ENCODE measurements at regions not wholly inside any gene's neighbourhood (a gene's known extent, or its start where the extent isn't known, plus 50 kb on each side); places are given as distances from the start of the nearest gene placed in this dataset.

DNA sequence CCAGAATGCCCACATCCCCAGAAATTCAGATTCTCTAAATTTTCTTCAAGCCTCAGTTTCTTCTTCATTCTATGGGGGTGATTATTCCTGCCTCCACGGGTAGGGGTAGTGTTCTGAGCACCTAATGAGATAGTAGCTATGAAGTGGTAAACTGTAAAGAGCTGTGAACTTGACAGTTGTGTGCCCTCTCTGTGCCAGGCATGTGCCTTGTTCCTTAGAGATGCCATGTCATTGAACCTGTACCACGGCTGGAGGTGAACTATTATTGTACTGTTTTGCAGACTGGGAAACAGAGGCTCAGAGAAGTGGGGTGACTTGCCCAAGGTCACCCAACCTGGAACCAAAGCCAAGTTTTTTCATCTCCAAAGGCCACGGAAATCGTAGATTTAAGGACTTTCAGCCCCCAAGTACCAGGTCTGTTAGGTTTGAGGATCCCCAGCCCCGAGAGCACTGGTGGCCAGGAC lies 67.7 kb upstream of the SIRPA start:
- Histone ChIP-seq H3K79me2 (ENCODE audit: control insufficient read depth, insufficient read depth, low read length) (no peaks in the 10 kb centered on the region), H3K9me3 (ENCODE audit: control insufficient read depth, insufficient read depth, low read depth, low read length) (no peaks in the 10 kb centered on the region), H3K4me2 (ENCODE audit: extremely low read depth, insufficient read depth, low read length) (no peak overlapping the region), H3K36me3 (ENCODE audit: control insufficient read depth, insufficient read depth, low read length) (no peaks in the 10 kb centered on the region), H3K27me3 (ENCODE audit: control insufficient read depth, insufficient read depth, low read length) (no peaks in the 10 kb centered on the region), H3K9ac (ENCODE audit: insufficient read depth, low read length) (no peak overlapping the region), H3K4me3 (replicated peaks in 1 of 4; ENCODE audit: control extremely low read depth in 1 of 4, insufficient read depth in 1 of 4, low read depth in 3 of 4, low read length in 4 of 4) (no peak overlapping the region), H3K27ac (ENCODE audit: insufficient read depth, low read length) (no peak overlapping the region), H4K20me1 (ENCODE audit: control insufficient read depth, extremely low read depth, insufficient read depth, low read length) (no peaks in the 10 kb centered on the region), H2AFZ (ENCODE audit: low read length) (no peak overlapping the region), H3K4me1 (ENCODE audit: control insufficient read depth, extremely low read depth, insufficient read depth, low read length) (peaks cover 22% of the 10 kb centered on the region)
- no peak for DNase-seq (ENCODE audit: low read depth in 2 of 2)
- TF ChIP-seq EZH2 (IDR thresholded peaks at IDR 0.05; ENCODE audit: low read length, missing control alignments): no peak
- TF ChIP-seq, protein P1, sequence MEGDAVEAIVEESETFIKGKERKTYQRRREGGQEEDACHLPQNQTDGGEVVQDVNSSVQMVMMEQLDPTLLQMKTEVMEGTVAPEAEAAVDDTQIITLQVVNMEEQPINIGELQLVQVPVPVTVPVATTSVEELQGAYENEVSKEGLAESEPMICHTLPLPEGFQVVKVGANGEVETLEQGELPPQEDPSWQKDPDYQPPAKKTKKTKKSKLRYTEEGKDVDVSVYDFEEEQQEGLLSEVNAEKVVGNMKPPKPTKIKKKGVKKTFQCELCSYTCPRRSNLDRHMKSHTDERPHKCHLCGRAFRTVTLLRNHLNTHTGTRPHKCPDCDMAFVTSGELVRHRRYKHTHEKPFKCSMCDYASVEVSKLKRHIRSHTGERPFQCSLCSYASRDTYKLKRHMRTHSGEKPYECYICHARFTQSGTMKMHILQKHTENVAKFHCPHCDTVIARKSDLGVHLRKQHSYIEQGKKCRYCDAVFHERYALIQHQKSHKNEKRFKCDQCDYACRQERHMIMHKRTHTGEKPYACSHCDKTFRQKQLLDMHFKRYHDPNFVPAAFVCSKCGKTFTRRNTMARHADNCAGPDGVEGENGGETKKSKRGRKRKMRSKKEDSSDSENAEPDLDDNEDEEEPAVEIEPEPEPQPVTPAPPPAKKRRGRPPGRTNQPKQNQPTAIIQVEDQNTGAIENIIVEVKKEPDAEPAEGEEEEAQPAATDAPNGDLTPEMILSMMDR (conservative IDR thresholded peaks at IDR 0.05 in 1 of 2, IDR thresholded peaks at IDR 0.05 in 1 of 2; ENCODE audit: low read depth in 1 of 2, low read length in 2 of 2): no peak

DNA sequence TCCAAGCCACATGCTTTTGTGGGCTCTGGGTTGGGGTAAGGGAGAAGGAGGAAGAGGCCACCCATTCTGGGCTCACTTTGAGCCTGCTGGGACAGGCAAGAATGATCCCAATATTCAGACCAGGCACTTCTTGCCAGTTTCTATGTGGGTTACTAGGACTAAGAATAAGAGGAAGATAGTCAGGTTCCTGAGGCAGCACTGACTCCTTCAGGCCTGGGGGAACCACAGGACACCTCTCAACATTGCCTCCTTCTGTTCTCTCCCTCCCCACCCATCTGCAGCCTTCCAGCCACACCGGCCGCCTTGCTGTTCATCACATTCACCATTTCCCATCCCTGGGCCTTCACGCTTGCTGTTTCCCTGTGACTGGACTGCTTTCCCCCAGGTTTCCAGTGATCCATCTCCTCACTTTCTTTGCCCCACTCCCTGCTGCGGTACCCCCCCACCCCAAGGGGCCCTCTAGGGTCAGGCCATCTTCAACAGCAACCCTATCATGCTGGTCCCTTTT lies 69.2 kb upstream of the SIRPA start:
- Histone ChIP-seq H3K4me1 (ENCODE audit: control insufficient read depth, extremely low read depth, insufficient read depth, low read length) (peaks cover 18% of the 10 kb centered on the region), H4K20me1 (ENCODE audit: control insufficient read depth, extremely low read depth, insufficient read depth, low read length) (no peaks in the 10 kb centered on the region), H3K36me3 (ENCODE audit: control insufficient read depth, insufficient read depth, low read length) (no peaks in the 10 kb centered on the region), H2AFZ (ENCODE audit: low read length) (no peak overlapping the region), H3K79me2 (ENCODE audit: control insufficient read depth, insufficient read depth, low read length) (no peaks in the 10 kb centered on the region), H3K9ac (ENCODE audit: insufficient read depth, low read length) (no peak overlapping the region), H3K4me3 (replicated peaks in 1 of 4; ENCODE audit: control extremely low read depth in 1 of 4, insufficient read depth in 1 of 4, low read depth in 3 of 4, low read length in 4 of 4) (no peak overlapping the region), H3K4me2 (ENCODE audit: extremely low read depth, insufficient read depth, low read length) (no peak overlapping the region), H3K27me3 (ENCODE audit: control insufficient read depth, insufficient read depth, low read length) (no peaks in the 10 kb centered on the region), H3K9me3 (ENCODE audit: control insufficient read depth, insufficient read depth, low read depth, low read length) (no peaks in the 10 kb centered on the region), H3K27ac (ENCODE audit: insufficient read depth, low read length) (peak overlapping the region; percentile 17)
- DNase-seq (ENCODE audit: low read depth in 2 of 2): no peak
- TF ChIP-seq, protein P1 (conservative IDR thresholded peaks at IDR 0.05 in 1 of 2, IDR thresholded peaks at IDR 0.05 in 1 of 2; ENCODE audit: low read depth in 1 of 2, low read length in 2 of 2): no peak
- no peak for TF ChIP-seq EZH2 (IDR thresholded peaks at IDR 0.05; ENCODE audit: low read length, missing control alignments)

DNA sequence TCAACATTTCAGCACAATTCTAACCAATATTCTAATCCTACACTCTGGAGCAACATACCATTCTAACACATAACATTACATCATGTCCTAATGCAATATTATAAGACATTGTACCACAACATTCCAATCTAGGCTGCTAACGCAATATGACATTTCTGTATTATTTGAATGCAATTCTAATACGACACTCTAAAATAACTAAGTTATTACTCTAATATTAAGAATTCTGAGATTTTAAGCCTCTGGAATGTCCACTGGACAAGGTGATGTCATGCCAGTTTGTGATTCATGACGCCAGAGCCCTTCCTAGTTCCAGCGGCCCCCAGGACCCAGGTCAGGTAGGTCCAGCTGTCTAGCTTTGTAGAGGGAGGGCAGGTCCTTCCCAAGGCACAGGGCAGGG lies 69.7 kb upstream of the SIRPA start:
- TF ChIP-seq EZH2 (IDR thresholded peaks at IDR 0.05; ENCODE audit: low read length, missing control alignments): no peak
- TF ChIP-seq, protein P1 (conservative IDR thresholded peaks at IDR 0.05 in 1 of 2, IDR thresholded peaks at IDR 0.05 in 1 of 2; ENCODE audit: low read depth in 1 of 2, low read length in 2 of 2): no peak
- H3K4me3 ChIP-seq (replicated peaks in 1 of 4; ENCODE audit: control extremely low read depth in 1 of 4, insufficient read depth in 1 of 4, low read depth in 3 of 4, low read length in 4 of 4): no peak overlapping the region
- no peaks in the 10 kb centered on the region for H4K20me1 ChIP-seq (ENCODE audit: control insufficient read depth, extremely low read depth, insufficient read depth, low read length)
- peak overlapping the region; percentile 17 for H3K27ac ChIP-seq (ENCODE audit: insufficient read depth, low read length)
- H2AFZ ChIP-seq (ENCODE audit: low read length): no peak overlapping the region
- no peaks in the 10 kb centered on the region for H3K27me3 ChIP-seq (ENCODE audit: control insufficient read depth, insufficient read depth, low read length)
- no peaks in the 10 kb centered on the region for H3K79me2 ChIP-seq (ENCODE audit: control insufficient read depth, insufficient read depth, low read length)
- H3K9ac ChIP-seq (ENCODE audit: insufficient read depth, low read length): no peak overlapping the region
- H3K36me3 ChIP-seq (ENCODE audit: control insufficient read depth, insufficient read depth, low read length): no peaks in the 10 kb centered on the region
- no peaks in the 10 kb centered on the region for H3K9me3 ChIP-seq (ENCODE audit: control insufficient read depth, insufficient read depth, low read depth, low read length)
- peaks cover 19% of the 10 kb centered on the region for H3K4me1 ChIP-seq (ENCODE audit: control insufficient read depth, extremely low read depth, insufficient read depth, low read length)
- no peak overlapping the region for H3K4me2 ChIP-seq (ENCODE audit: extremely low read depth, insufficient read depth, low read length)
- peak; percentile 72 to 87 for DNase-seq (ENCODE audit: low read depth in 2 of 2)

Data from fibroblast of lung (primary cell).